ENCODE measurements at regions not wholly inside any gene's neighbourhood (a gene's known extent, or its start where the extent isn't known, plus 50 kb on each side); places are given as distances from the start of the nearest gene placed in this dataset.

GRCh38 chr21:16406355-16406754, 676.6 kb downstream of the USP25 start:
- no peak for DNase-seq (ENCODE audit: low read depth)
- in situ Hi-C loops (cut with HindIII; ENCODE audit: low pct_unique_long_range_greater_than_20kb, low sequenced_read_pairs): no loop called here

GRCh38 chr21:16407403-16408240, 677.8 kb downstream of the USP25 start:
- in situ Hi-C loops (cut with HindIII; ENCODE audit: low pct_unique_long_range_greater_than_20kb, low sequenced_read_pairs): no loop called here

GRCh38 chr21:16408280-16408679, 678.5 kb downstream of the USP25 start:
- in situ Hi-C loops (cut with HindIII; ENCODE audit: low pct_unique_long_range_greater_than_20kb, low sequenced_read_pairs): no loop called here
- DNase-seq (ENCODE audit: low read depth): no peak

More at GRCh38 chr21:16407403-16408240, 677.8 kb downstream of the USP25 start:
- DNase-seq (ENCODE audit: low read depth): no peak

- DNase-seq (ENCODE audit: low read depth): no peak
- in situ Hi-C loops (cut with HindIII; ENCODE audit: low pct_unique_long_range_greater_than_20kb, low sequenced_read_pairs): no loop called here
Observed at GRCh38 chr21:16409352-16409751, 679.6 kb downstream of the USP25 start.

GRCh38 chr21:16418226-16418625, 688.4 kb downstream of the USP25 start:
- DNase-seq (ENCODE audit: low read depth): no peak
- in situ Hi-C loops (cut with HindIII; ENCODE audit: low pct_unique_long_range_greater_than_20kb, low sequenced_read_pairs): no loop called here

- in situ Hi-C loops (cut with HindIII; ENCODE audit: low pct_unique_long_range_greater_than_20kb, low sequenced_read_pairs): no loop called here
Observed at GRCh38 chr21:16418642-16419041, 688.9 kb downstream of the USP25 start.

GRCh38 chr21:16419188-16419921, 689.6 kb downstream of the USP25 start:
- in situ Hi-C loops (cut with HindIII; ENCODE audit: low pct_unique_long_range_greater_than_20kb, low sequenced_read_pairs): no loop called here
- no peak for DNase-seq (ENCODE audit: low read depth)

More at GRCh38 chr21:16418642-16419041, 688.9 kb downstream of the USP25 start:
- DNase-seq (ENCODE audit: low read depth): no peak

- DNase-seq (ENCODE audit: low read depth): peak; percentile 6
- in situ Hi-C loops (cut with HindIII; ENCODE audit: low pct_unique_long_range_greater_than_20kb, low sequenced_read_pairs): no loop called here
Observed at GRCh38 chr21:16420031-16420724, 690.4 kb downstream of the USP25 start.

- in situ Hi-C loops (cut with HindIII; ENCODE audit: low pct_unique_long_range_greater_than_20kb, low sequenced_read_pairs): no loop called here
- DNase-seq (ENCODE audit: low read depth): no peak
Observed at GRCh38 chr21:16421007-16421406, 691.2 kb downstream of the USP25 start.

- DNase-seq (ENCODE audit: low read depth): no peak
- in situ Hi-C loops (cut with HindIII; ENCODE audit: low pct_unique_long_range_greater_than_20kb, low sequenced_read_pairs): no loop called here
Observed at GRCh38 chr21:16421965-16422364, 692.2 kb downstream of the USP25 start.

- DNase-seq (ENCODE audit: low read depth): no peak
- in situ Hi-C loops (cut with HindIII; ENCODE audit: low pct_unique_long_range_greater_than_20kb, low sequenced_read_pairs): no loop called here
Observed at GRCh38 chr21:16422702-16423101, 692.9 kb downstream of the USP25 start.

- in situ Hi-C loops (cut with HindIII; ENCODE audit: low pct_unique_long_range_greater_than_20kb, low sequenced_read_pairs): no loop called here
- DNase-seq (ENCODE audit: low read depth): no peak
Observed at GRCh38 chr21:16423921-16424320, 694.1 kb downstream of the USP25 start.

- DNase-seq (ENCODE audit: low read depth): no peak
Observed at GRCh38 chr21:16424331-16424751, 694.6 kb downstream of the USP25 start.

GRCh38 chr21:16425376-16425775, 695.6 kb downstream of the USP25 start:
- in situ Hi-C loops (cut with HindIII; ENCODE audit: low pct_unique_long_range_greater_than_20kb, low sequenced_read_pairs): no loop called here

More at GRCh38 chr21:16424331-16424751, 694.6 kb downstream of the USP25 start:
- in situ Hi-C loops (cut with HindIII; ENCODE audit: low pct_unique_long_range_greater_than_20kb, low sequenced_read_pairs): no loop called here

GRCh38 chr21:16426936-16427335, 697.2 kb downstream of the USP25 start:
- in situ Hi-C loops (cut with HindIII; ENCODE audit: low pct_unique_long_range_greater_than_20kb, low sequenced_read_pairs): no loop called here
- DNase-seq (ENCODE audit: low read depth): no peak

More at GRCh38 chr21:16425376-16425775, 695.6 kb downstream of the USP25 start:
- DNase-seq (ENCODE audit: low read depth): no peak

GRCh38 chr21:16427587-16428087, 697.9 kb downstream of the USP25 start:
- in situ Hi-C loops (cut with HindIII; ENCODE audit: low pct_unique_long_range_greater_than_20kb, low sequenced_read_pairs): no loop called here
- no peak for DNase-seq (ENCODE audit: low read depth)

- in situ Hi-C loops (cut with HindIII; ENCODE audit: low pct_unique_long_range_greater_than_20kb, low sequenced_read_pairs): no loop called here
- no peak for DNase-seq (ENCODE audit: low read depth)
Observed at GRCh38 chr21:16437586-16437985, 707.8 kb downstream of the USP25 start.

GRCh38 chr21:16438761-16439160, 709.0 kb downstream of the USP25 start:
- DNase-seq (ENCODE audit: low read depth): no peak
- in situ Hi-C loops (cut with HindIII; ENCODE audit: low pct_unique_long_range_greater_than_20kb, low sequenced_read_pairs): no loop called here

GRCh38 chr21:16441789-16442188, 712.0 kb downstream of the USP25 start:
- DNase-seq (ENCODE audit: low read depth): no peak
- in situ Hi-C loops (cut with HindIII; ENCODE audit: low pct_unique_long_range_greater_than_20kb, low sequenced_read_pairs): no loop called here
